ENCODE measurements at regions not wholly inside any gene's neighbourhood (a gene's known extent, or its start where the extent isn't known, plus 50 kb on each side); places are given as distances from the start of the nearest gene placed in this dataset.
A peak's percentile ranks its signal among the peaks of the same experiment; 100 is the strongest.

- ATAC-seq: no peak
- Histone ChIP-seq H3K9me3 (no peaks in the 10 kb centered on the region), H3K4me1 (no peaks in the 10 kb centered on the region), H3K4me3 (no peak overlapping the region), H3K36me3 (no peaks in the 10 kb centered on the region), H3K27me3 (no peaks in the 10 kb centered on the region), H3K27ac (no peak overlapping the region)
- WGBS, 4 donors: 42 to 56% (median 50%) methylated on average over 2 of the region's 2 CpGs
- TF ChIP-seq CTCF (IDR thresholded peaks at IDR 0.05): no peak
- no peak for TF ChIP-seq POLR2A (IDR thresholded peaks at IDR 0.05)
- DNase-seq: no peak
- intact Hi-C loops (cut with DNase I): no loop called here
These were observed 975.0 kb upstream of the NCAM2 start for GRCh38 chr21:20023193-20023592.

GRCh38 chr21:20024741-20025140 lies 973.5 kb upstream of the NCAM2 start:
- Histone ChIP-seq H3K4me3 (no peak overlapping the region), H3K27ac (no peak overlapping the region), H3K27me3 (no peaks in the 10 kb centered on the region), H3K4me1 (no peaks in the 10 kb centered on the region), H3K9me3 (no peaks in the 10 kb centered on the region), H3K36me3 (no peaks in the 10 kb centered on the region)
- TF ChIP-seq CTCF (IDR thresholded peaks at IDR 0.05) (no peak), POLR2A (IDR thresholded peaks at IDR 0.05) (no peak)
- DNase-seq (no peak), ATAC-seq (no peak)
- 88 to 93% (median 90%) methylated on average over 7 of the region's 7 CpGs for WGBS, 4 donors
- intact Hi-C loops (cut with DNase I): no loop called here

- no peaks in the 10 kb centered on the region for H3K36me3 ChIP-seq
- no peak overlapping the region for H3K4me3 ChIP-seq
- H3K4me1 ChIP-seq: no peaks in the 10 kb centered on the region
- no peak for ATAC-seq
- no peak overlapping the region for H3K27ac ChIP-seq
- TF ChIP-seq POLR2A (IDR thresholded peaks at IDR 0.05) (no peak), CTCF (IDR thresholded peaks at IDR 0.05) (no peak)
- H3K9me3 ChIP-seq: no peaks in the 10 kb centered on the region
- no peaks in the 10 kb centered on the region for H3K27me3 ChIP-seq
- 85 to 96% (median 94%) methylated on average over 2 of the region's 2 CpGs for WGBS, 4 donors
- no peak for DNase-seq
- intact Hi-C loops (cut with DNase I): no loop called here
These were observed 971.7 kb upstream of the NCAM2 start for GRCh38 chr21:20026543-20026942.

- WGBS, 4 donors: 39 to 77% (median 63%) methylated on average over 4 of the region's 4 CpGs
- DNase-seq (peak in 4 of 5 donors; percentile 10 to 56 (median 41)), ATAC-seq (peak; percentile 37 to 90 (median 68))
- no peak for TF ChIP-seq POLR2A (IDR thresholded peaks at IDR 0.05)
- no peak for TF ChIP-seq CTCF (IDR thresholded peaks at IDR 0.05)
- Histone ChIP-seq H3K36me3 (no peaks in the 10 kb centered on the region), H3K4me3 (no peak overlapping the region), H3K9me3 (no peaks in the 10 kb centered on the region), H3K27me3 (no peaks in the 10 kb centered on the region), H3K4me1 (no peaks in the 10 kb centered on the region), H3K27ac (no peak overlapping the region)
- intact Hi-C loops (cut with DNase I): no loop called here
These were observed 967.8 kb upstream of the NCAM2 start for GRCh38 chr21:20030390-20030789.

All from heart left ventricle (tissue), 16 donors.